ENCODE measurements at regions not wholly inside any gene's neighbourhood (a gene's known extent, or its start where the extent isn't known, plus 50 kb on each side); places are given as distances from the start of the nearest gene placed in this dataset.
A peak's percentile ranks its signal among the peaks of the same experiment; 100 is the strongest.

DNA sequence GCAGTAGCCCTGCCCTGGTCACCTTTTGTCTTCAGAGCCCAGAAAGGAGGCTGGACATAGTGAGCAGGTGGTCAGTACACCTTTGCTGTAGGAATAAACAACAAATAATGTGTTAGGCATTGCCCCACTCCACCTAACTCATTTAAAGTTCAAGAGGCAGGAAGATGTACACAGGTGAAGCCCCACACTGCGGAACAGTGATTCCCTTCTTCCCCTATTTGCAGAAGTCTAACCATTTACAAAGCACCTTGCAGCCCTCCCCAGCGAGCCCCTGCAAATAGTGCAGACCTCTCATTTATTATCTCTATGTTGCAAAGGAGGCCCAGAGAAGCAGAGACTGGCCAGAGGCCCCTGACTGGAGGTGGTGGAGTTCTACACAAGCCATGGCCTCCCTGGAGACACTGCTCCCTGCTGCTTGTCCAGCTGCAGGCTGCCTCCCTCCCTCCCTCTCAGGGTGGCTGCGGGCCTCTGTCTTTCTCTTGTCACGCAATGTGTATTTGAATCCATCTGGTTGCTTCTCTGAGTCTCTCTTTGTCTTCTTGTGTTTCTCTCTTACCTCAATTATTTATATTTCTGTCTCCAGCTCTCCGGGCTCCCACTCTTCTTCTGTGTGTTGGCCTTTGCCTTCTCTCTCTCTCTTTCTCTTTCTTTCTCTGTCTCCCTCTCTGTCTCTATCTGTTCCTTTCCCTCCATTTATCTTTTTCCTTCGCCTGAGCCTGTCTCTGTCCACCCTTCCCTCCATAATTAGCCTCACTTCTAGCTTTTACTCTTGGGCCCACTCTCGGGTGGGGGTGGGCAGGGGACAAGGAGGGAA, 59.1 kb upstream of the PRDM11 start:
- intact Hi-C loops (cut with micrococcal nuclease), result no loop called here
- CTCF ChIA-PET, result no interaction called here

DNA sequence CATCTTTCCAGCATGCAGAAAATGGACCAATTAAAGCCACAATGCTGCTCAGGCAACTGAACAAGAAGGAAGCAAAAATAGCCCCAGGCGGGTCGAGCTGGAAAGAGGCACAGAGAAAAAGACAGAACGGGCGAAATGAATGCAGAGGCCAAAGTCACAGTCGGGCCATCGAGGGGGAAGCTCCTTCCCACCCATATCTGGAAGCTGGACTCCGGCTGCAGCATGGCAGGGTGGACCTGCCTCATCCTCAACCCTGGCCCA, 58.6 kb upstream of the PRDM11 start:
- no peak for DNase-seq
- H3K36me3 Mint-ChIP-seq (ENCODE audit: low read depth), result no peaks in the 10 kb centered on the region
- H3K27me3 Mint-ChIP-seq (ENCODE audit: low read depth), result no peaks in the 10 kb centered on the region
- CTCF ChIA-PET, result no interaction called here
- intact Hi-C loops (cut with micrococcal nuclease), result loop anchor here (2.0 kb wide), 1 partner anchor 15 kb away; no protein-coding TSS in a partner anchor
- no peaks in the 10 kb centered on the region for H3K9me3 Mint-ChIP-seq
- H3K4me1 Mint-ChIP-seq (ENCODE audit: low read depth), result peaks cover 9% of the 10 kb centered on the region
- H3K4me3 Mint-ChIP-seq, result no peak overlapping the region
- H3K27ac Mint-ChIP-seq, result no peak overlapping the region

More for the DNA sequence above, 59.1 kb upstream of the PRDM11 start:
- H3K4me3 Mint-ChIP-seq, result no peak overlapping the region
- H3K27ac Mint-ChIP-seq, result no peak overlapping the region
- no peaks in the 10 kb centered on the region for H3K27me3 Mint-ChIP-seq (ENCODE audit: low read depth)
- peaks cover 2% of the 10 kb centered on the region for H3K36me3 Mint-ChIP-seq (ENCODE audit: low read depth)
- no peak for DNase-seq
- H3K4me1 Mint-ChIP-seq (ENCODE audit: low read depth), result peaks cover 14% of the 10 kb centered on the region
- peaks cover 3% of the 10 kb centered on the region for H3K9me3 Mint-ChIP-seq

DNA sequence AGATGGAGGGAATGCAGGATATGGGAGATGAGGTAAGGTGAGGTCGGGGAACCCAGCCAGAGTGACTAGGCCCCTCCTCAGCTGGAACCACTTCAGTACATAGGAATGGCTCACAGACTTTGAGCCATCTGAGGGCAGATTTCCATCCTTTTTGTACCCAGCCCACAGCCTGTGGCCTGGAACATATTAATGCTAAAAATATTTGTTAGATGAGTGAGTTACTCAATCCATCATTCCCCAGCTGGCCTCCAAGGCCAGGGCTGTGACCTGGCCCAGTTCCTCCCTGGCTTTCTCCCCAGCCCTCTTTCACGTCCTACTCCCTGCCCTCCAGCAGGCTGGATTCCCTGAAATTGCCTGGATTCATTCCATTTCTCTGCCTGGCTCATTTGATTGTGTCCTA, 57.2 kb upstream of the PRDM11 start:
- no peak for DNase-seq
- CTCF ChIA-PET, result interaction anchor here (0.6 to 1.2 kb wide), 2 partner anchors 9 to 184 kb away, joined by 3 read pairs; no protein-coding TSS in a partner anchor
- intact Hi-C loops (cut with micrococcal nuclease), result loop anchor here (2.0 kb wide), 1 partner anchor 14 kb away; no protein-coding TSS in a partner anchor
- H3K9me3 Mint-ChIP-seq, result no peaks in the 10 kb centered on the region
- no peak overlapping the region for H3K4me3 Mint-ChIP-seq
- no peaks in the 10 kb centered on the region for H3K36me3 Mint-ChIP-seq (ENCODE audit: low read depth)
- no peak overlapping the region for H3K27ac Mint-ChIP-seq
- no peaks in the 10 kb centered on the region for H3K27me3 Mint-ChIP-seq (ENCODE audit: low read depth)
- H3K4me1 Mint-ChIP-seq (ENCODE audit: low read depth), result peaks cover 7% of the 10 kb centered on the region

DNA sequence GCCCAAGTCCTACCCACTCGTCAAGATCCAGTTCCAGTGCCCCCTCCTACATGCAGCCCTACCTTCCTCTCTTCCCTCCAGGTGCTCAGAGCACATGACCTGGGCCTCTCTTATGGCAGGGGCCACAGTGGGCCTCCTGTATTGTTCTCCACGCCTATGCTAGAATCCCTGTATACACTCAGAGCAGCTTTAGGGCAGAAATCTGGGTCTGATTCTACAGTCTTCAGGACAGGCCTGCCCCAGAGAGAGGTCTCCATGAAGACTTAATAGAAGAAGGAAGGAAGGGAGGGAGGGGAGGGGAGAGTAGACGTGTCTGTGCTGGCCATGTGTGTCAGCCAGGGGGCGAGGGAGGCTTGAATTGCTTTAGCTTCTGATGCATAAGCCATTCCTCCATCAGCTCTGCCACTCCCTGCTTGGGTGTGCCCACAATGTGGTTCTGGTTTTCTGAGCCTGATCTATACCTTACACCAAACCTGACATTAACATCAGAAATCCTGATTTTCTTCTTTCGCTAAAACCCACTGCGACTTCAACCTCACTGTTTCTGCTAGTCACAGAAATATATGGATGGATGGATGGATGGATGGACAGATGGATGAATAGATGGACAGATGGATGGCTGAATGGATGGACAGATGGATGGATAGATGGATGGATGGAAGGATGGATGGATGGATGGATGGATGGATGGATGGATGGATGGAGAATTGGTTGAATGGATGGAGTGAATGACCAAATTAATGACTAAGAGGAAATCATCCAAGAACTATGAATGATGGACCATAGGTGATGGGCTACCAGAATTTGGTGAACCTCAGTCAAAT, 56.6 kb upstream of the PRDM11 start:
- CTCF ChIA-PET, result interaction anchor here (1.0 to 1.2 kb wide), 2 partner anchors 10 to 154 kb away, joined by 3 read pairs; no protein-coding TSS in a partner anchor
- Mint-ChIP-seq H3K27me3 (ENCODE audit: low read depth) (no peaks in the 10 kb centered on the region), H3K4me1 (ENCODE audit: low read depth) (peaks cover 7% of the 10 kb centered on the region), H3K9me3 (no peaks in the 10 kb centered on the region), H3K27ac (no peak overlapping the region), H3K4me3 (no peak overlapping the region), H3K36me3 (ENCODE audit: low read depth) (no peaks in the 10 kb centered on the region)
- intact Hi-C loops (cut with micrococcal nuclease), result loop anchor here (2.0 kb wide), 1 partner anchor 13 kb away; no protein-coding TSS in a partner anchor
- peak; percentile 44 for DNase-seq

DNA sequence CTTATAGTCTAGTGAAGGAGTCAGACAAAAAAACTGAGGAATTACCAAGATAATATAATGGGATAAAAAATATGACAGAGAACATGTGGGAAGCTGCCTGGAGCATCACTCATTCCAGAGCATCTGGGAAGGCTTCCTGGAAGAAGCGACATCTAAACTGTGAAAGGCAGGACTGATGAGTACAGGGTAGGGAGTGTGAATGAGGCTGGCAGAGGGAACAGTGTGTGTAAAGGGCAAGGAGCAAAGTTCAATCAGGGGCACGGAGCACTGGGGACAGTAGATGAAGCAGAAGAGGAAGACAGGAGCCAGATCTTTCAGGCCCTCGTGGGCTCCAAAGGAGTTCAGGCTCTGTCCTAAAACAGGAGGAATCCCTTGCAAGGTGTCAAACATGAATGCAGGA, 55.8 kb upstream of the PRDM11 start:
- intact Hi-C loops (cut with micrococcal nuclease), result no loop called here
- CTCF ChIA-PET, result interaction anchor here (1.0 kb wide), 1 partner anchor 154 kb away, joined by 3 read pairs; no protein-coding TSS in a partner anchor
- Mint-ChIP-seq H3K27ac (no peak overlapping the region), H3K4me3 (no peak overlapping the region), H3K36me3 (ENCODE audit: low read depth) (no peaks in the 10 kb centered on the region), H3K4me1 (ENCODE audit: low read depth) (peaks cover 7% of the 10 kb centered on the region), H3K27me3 (ENCODE audit: low read depth) (peaks cover 3% of the 10 kb centered on the region), H3K9me3 (no peaks in the 10 kb centered on the region)
- no peak for DNase-seq

DNA sequence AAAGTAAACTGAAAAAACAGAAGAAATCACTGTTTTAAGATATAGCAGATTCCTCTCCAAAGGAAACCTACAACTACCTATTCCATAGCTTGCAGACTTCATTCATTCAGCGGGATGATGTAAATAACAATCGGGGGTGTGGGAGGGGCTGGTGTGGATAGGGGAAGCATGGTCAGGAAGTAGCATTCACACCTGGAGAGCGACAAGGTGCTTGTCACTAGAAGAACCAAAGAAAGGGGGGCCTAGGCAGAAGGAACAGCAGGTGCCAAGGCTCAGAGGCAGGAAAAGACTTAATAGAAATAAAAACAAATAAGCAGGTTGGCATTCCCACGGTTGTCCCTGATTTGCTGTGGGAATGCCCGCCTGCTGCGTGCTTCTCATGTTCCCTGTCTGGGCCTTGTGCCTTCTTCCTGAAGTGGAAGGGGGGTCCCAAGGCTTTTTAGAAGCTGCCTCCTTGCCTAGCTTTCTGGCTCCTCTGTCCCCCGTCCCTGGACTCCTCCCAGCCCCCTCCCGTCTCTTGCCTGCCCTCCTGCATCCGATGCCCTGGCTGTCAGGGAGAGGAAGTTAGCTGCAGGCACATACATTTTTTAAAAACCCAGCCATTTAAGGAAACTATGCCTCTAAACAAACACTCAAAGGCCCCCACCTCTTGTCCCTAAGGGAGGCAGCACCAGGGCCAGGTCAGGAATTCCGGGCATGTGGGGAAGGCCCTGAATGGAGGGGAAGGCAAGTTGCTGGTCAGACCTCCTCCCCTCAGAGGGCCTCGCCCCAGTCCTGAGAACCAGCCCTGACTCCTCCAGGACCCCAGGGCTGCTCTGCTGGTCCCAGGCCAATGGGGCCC, 54.7 kb upstream of the PRDM11 start:
- H3K4me3 Mint-ChIP-seq, result no peak overlapping the region
- DNase-seq, result no peak
- intact Hi-C loops (cut with micrococcal nuclease), result no loop called here
- CTCF ChIA-PET, result interaction anchor here (0.6 to 21.8 kb wide), 5 partner anchors 9 to 158 kb away, joined by 3 to 741 read pairs (median 6); no protein-coding TSS in a partner anchor
- no peaks in the 10 kb centered on the region for H3K9me3 Mint-ChIP-seq
- peaks cover 3% of the 10 kb centered on the region for H3K27me3 Mint-ChIP-seq (ENCODE audit: low read depth)
- no peak overlapping the region for H3K27ac Mint-ChIP-seq
- H3K4me1 Mint-ChIP-seq (ENCODE audit: low read depth), result peaks cover 7% of the 10 kb centered on the region
- H3K36me3 Mint-ChIP-seq (ENCODE audit: low read depth), result no peaks in the 10 kb centered on the region

DNA sequence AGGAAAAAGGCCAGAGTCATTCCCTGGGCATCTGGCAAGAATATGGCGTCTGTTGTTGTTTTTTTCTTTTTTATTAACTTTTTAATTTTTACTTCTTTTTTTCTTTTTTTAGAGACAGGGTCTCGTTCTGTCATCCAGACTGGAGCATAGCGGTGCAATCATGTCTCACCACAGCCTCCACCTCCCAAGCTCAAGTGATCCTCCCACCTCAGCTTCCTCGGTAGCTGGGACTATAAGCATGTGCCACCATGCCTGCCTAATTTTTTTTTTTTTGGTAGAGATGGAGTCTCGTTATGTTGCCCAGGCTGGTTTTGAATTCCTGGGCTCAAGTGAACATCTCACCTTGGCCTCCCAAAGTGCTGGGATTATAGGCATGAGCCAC, 54.0 kb upstream of the PRDM11 start:
- peaks cover 7% of the 10 kb centered on the region for H3K4me1 Mint-ChIP-seq (ENCODE audit: low read depth)
- H3K27ac Mint-ChIP-seq, result no peak overlapping the region
- CTCF ChIA-PET, result interaction anchor here (0.6 to 21.8 kb wide), 4 partner anchors 8 to 159 kb away, joined by 5 to 741 read pairs (median 6); no protein-coding TSS in a partner anchor
- intact Hi-C loops (cut with micrococcal nuclease), result no loop called here
- no peaks in the 10 kb centered on the region for H3K36me3 Mint-ChIP-seq (ENCODE audit: low read depth)
- no peak overlapping the region for H3K4me3 Mint-ChIP-seq
- no peak for DNase-seq
- peaks cover 3% of the 10 kb centered on the region for H3K27me3 Mint-ChIP-seq (ENCODE audit: low read depth)
- no peaks in the 10 kb centered on the region for H3K9me3 Mint-ChIP-seq

DNA sequence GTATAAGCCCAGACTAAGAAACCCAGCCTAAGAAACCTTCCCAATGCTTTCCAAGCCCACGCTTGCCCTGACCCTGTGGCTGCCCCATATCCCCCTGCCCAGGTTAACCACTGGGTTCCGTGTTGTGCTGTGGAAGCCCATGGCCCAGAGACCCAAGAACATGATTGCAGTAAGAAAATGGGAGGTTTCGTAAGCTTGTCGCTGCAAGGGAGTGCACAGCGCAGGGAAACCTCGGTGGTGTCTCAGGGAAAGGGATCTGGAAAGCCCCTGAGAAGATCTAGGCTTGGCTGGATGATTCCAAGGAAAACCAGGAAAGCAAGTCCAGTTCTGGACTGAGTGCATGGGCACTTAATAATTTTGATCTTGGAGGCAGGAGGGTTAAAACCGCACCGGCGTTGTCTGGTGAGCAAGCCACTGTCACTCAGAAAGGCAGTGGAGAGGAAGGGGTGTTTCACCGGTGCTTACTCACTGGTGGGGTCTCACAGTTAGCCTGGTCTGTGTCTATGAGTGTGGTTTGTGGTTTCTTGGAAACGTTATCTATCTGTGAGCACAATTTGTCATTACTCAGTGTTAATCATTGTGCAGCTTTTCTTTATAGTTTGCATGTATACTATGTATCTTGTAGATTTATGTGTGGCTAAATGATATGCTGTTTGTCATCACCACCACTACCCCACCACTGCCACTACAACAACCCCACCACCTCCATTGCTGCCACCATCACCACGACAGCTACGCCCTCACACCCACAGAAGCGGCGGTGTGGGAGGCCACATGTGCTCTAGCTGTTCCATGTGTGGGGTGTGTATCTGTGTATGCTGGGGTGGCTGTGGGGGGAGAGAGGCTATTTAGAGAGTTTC, 53.3 kb upstream of the PRDM11 start:
- intact Hi-C loops (cut with micrococcal nuclease), result no loop called here

DNA sequence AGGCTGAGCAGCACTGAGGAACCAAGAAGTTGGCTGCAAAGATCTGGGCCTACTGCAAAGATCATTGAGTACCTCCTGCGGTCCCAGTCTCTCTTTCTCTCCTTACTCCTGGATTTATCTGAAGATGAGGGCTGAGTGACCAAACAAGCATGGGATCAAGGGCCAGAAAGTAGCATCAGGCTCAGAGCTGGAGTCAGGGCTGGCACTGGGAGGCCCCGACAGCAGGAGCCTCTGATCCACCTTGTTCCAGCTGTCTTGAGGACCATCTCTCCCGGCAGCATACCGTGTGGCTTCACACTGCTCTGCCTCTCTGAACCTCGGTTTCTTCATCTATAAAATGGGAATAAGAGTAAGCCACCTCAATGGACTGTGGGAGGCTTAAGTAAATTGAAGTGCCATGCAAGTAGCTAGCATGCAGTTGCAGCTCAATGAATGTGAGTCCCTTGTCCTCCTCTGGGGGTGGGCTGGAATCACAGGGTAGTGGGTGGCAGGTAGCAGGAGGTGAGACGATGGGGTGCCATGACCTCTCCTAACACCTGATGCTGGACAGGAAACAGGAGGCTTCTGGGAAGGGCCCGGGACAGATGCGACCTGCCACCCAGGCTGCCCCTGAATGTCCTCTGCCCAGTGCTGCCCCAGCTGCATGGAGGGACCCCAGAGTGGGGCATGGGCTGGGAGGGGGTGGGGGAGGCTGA, 52.5 kb upstream of the PRDM11 start:
- H3K27ac Mint-ChIP-seq, result no peak overlapping the region
- H3K4me3 Mint-ChIP-seq, result no peak overlapping the region
- no peaks in the 10 kb centered on the region for H3K9me3 Mint-ChIP-seq
- DNase-seq, result no peak
- peaks cover 7% of the 10 kb centered on the region for H3K4me1 Mint-ChIP-seq (ENCODE audit: low read depth)
- H3K36me3 Mint-ChIP-seq (ENCODE audit: low read depth), result no peaks in the 10 kb centered on the region
- intact Hi-C loops (cut with micrococcal nuclease), result no loop called here
- CTCF ChIA-PET, result interaction anchor here (1.0 to 21.8 kb wide), 4 partner anchors 9 to 161 kb away, joined by 3 to 741 read pairs (median 5); no protein-coding TSS in a partner anchor
- H3K27me3 Mint-ChIP-seq (ENCODE audit: low read depth), result peaks cover 11% of the 10 kb centered on the region

More for the DNA sequence above, 53.3 kb upstream of the PRDM11 start:
- CTCF ChIA-PET, result interaction anchor here (1.0 to 21.8 kb wide), 4 partner anchors 10 to 160 kb away, joined by 3 to 741 read pairs (median 5); no protein-coding TSS in a partner anchor
- H3K27me3 Mint-ChIP-seq (ENCODE audit: low read depth), result peaks cover 6% of the 10 kb centered on the region
- no peak overlapping the region for H3K27ac Mint-ChIP-seq
- H3K4me1 Mint-ChIP-seq (ENCODE audit: low read depth), result peaks cover 7% of the 10 kb centered on the region
- no peaks in the 10 kb centered on the region for H3K9me3 Mint-ChIP-seq
- DNase-seq, result no peak
- H3K36me3 Mint-ChIP-seq (ENCODE audit: low read depth), result no peaks in the 10 kb centered on the region
- no peak overlapping the region for H3K4me3 Mint-ChIP-seq

DNA sequence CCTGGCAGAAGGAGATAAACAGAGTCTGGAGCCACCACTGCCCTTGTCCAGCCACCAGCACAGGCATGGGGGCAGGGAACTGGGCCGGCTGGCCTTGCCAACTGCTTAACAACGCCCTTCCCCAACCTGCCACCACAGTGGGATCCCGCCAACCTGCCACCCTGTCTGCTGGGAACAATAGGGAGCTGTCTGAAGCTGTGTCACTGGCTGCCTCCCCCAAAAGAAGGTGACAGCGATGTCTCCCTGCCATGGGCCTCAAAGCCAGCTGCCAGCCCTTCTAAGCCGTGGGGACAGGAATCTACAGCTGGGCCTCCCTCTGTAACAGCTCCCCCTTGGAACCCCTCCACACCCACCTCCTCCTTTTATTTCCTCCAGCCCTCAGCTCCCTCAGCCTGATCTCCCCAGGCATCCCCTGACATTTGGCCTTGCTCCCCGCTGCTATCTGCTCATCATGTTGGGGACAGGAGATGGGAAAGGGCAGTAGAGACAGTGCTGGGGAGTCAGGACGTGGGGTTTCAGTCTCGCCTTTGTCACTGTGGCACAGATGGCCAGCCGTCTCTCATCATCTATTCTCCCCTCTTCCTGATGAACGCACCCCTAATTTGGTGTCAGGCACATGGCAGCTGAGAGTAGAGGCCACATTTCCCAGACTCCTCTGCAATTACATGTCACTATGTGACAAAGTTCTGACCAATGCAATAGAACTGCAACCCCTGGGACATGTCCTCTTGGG, 51.3 kb upstream of the PRDM11 start:
- Mint-ChIP-seq H3K36me3 (ENCODE audit: low read depth) (no peaks in the 10 kb centered on the region), H3K9me3 (no peaks in the 10 kb centered on the region), H3K27ac (no peak overlapping the region), H3K27me3 (ENCODE audit: low read depth) (peaks cover 14% of the 10 kb centered on the region), H3K4me1 (ENCODE audit: low read depth) (peaks cover 7% of the 10 kb centered on the region), H3K4me3 (no peak overlapping the region)
- CTCF ChIA-PET, result interaction anchor here (0.6 to 21.8 kb wide), 3 partner anchors 10 to 343 kb away, joined by 3 to 741 read pairs (median 3); no protein-coding TSS in a partner anchor
- intact Hi-C loops (cut with micrococcal nuclease), result no loop called here
- DNase-seq, result no peak

All from activated naive CD4-positive, alpha-beta T cell treated with anti-CD3 and anti-CD28 coated beads for 36 hours (primary cell).